Right lobe of liver (tissue), 6 donors: ENCODE measurements at regions not wholly inside any gene's neighbourhood (a gene's known extent, or its start where the extent isn't known, plus 50 kb on each side); places are given as distances from the start of the nearest gene placed in this dataset.
"Not testable (repeated sequence)": the region's sequence is repeated elsewhere in the genome, so short reads cannot be mapped to it uniquely, and the experiment has no call there.

ENCODE experiments used
- ATAC-seq, 4 donors: fragments of 200-7000 bp; cut with Tn5 transposase; one replicate each; pipeline ENCODE4 v1.9.1; 2020; ENCODE audit warnings: mild to moderate bottlenecking in 4 of 4, moderate library complexity in 4 of 4
- DNase-seq, 3 donors: peaks; one replicate each; pipeline ENCODE4 v3.0.0-alpha.2; 2020
- H3K27ac ChIP-seq, 3 donors: fragments of 200-600 bp; one replicate each; pipeline ENCODE4 v1.8.0; 2022
- H3K27me3 ChIP-seq, 2 donors: fragments of 200-600 bp; one replicate each; pipeline ENCODE4 v1.8.0; 2022
- H3K36me3 ChIP-seq, 4 donors: fragments of 200-600 bp; sonication (generic) in 1 of 4; one replicate each; pipeline versions ENCODE4 v1.5.1 to v1.8.0; 2017 to 2022; ENCODE audit warnings: control low read depth in 1 of 4
- H3K4me1 ChIP-seq, 4 donors: fragments of 200-600 bp; sonication (generic) in 1 of 4; one replicate each; pipeline versions ENCODE4 v1.5.1 to v1.8.0; 2017 to 2022; ENCODE audit warnings: control low read depth in 1 of 4
- H3K4me3 ChIP-seq, 3 donors: fragments of 200-600 bp; one replicate each; pipeline ENCODE4 v1.8.0; 2022
- H3K9me3 ChIP-seq, 4 donors: fragments of 200-600 bp; sonication (generic) in 1 of 4; one replicate each; pipeline versions ENCODE4 v1.5.1 to v1.8.0; 2017 to 2022; ENCODE audit warnings: control low read depth in 1 of 4
- POLR2A ChIP-seq: fragments of 450-650 bp; IDR thresholded peaks from one replicate; pipeline ENCODE4 v1.6.1; 2017; ENCODE audit warnings: antibody characterized with exemption, mild to moderate bottlenecking
- WGBS: methylation state at CpG from one replicate; pipeline ENCODE4 v1.1.6; 2018; ENCODE audit warnings: low coverage, low lambda C conversion rate; ENCODE audit not compliant: insufficient coverage; ENCODE audit errors: missing lambda C conversion rate; 5-methylcytosine and 5-hydroxymethylcytosine counted together
- intact Hi-C, 2 donors: fragments of 100-400 bp; cut with DNase I; formaldehyde crosslinking; loops; one replicate each; pipeline versions ENCODE4 v1.11.2 to v1.14.1; 2022
- TF ChIP-seq, protein P1 (sequence below), 4 donors: fragments of 200-600 bp in 3 of 4; fragments of 450-650 bp in 1 of 4; IDR thresholded peaks; one replicate each; pipeline versions ENCODE4 v1.5.1 to v1.8.0; 2016 to 2022; ENCODE audit warnings: antibody characterized with exemption in 4 of 4, mild to moderate bottlenecking in 2 of 4
- donor health status: DM: no; HTN: yes; CAD: no.
- donor health status: DM: no; HTN: no; CAD: no.
- donor health status: DM: no; HTN: no; CAD: no.
- donor health status: DM: no; HTN: yes; CAD: no.
- donor health status: DM: no; HTN: yes; CAD: no.

DNA sequence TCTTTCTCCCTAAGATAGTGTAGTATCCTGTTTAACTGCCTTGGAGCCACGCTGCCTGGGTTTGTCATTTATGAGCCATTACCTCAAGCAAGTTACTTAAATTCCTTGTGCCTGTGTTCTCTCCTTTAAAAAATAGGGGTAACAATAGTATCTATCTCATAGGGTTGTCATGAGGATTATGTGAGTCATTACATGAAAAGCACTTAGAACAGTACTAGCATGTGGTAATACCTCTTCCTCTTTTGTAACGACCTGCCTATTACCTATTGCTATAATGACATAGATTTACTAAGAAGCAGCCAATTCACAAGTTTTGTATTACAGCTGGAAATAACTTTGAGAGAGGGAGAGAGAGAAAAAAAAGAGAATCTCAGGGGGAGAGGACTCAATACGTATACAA, 834.7 kb downstream of the RAPGEF2 start:
- Histone ChIP-seq H3K27ac (no peak overlapping the region), H3K4me3 (no peak overlapping the region), H3K4me1 (no peaks in the 10 kb centered on the region), H3K36me3 (no peaks in the 10 kb centered on the region), H3K9me3 (no peaks in the 10 kb centered on the region), H3K27me3 (no peaks in the 10 kb centered on the region)
- ATAC-seq (no peak), DNase-seq (no peak)
- intact Hi-C loops = no loop called here
- TF ChIP-seq, protein P1, sequence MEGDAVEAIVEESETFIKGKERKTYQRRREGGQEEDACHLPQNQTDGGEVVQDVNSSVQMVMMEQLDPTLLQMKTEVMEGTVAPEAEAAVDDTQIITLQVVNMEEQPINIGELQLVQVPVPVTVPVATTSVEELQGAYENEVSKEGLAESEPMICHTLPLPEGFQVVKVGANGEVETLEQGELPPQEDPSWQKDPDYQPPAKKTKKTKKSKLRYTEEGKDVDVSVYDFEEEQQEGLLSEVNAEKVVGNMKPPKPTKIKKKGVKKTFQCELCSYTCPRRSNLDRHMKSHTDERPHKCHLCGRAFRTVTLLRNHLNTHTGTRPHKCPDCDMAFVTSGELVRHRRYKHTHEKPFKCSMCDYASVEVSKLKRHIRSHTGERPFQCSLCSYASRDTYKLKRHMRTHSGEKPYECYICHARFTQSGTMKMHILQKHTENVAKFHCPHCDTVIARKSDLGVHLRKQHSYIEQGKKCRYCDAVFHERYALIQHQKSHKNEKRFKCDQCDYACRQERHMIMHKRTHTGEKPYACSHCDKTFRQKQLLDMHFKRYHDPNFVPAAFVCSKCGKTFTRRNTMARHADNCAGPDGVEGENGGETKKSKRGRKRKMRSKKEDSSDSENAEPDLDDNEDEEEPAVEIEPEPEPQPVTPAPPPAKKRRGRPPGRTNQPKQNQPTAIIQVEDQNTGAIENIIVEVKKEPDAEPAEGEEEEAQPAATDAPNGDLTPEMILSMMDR (IDR thresholded peaks at IDR 0.05) = no peak
- no peak for TF ChIP-seq POLR2A
- WGBS = 65% methylated on average over 3 of the region's 3 CpGs

DNA sequence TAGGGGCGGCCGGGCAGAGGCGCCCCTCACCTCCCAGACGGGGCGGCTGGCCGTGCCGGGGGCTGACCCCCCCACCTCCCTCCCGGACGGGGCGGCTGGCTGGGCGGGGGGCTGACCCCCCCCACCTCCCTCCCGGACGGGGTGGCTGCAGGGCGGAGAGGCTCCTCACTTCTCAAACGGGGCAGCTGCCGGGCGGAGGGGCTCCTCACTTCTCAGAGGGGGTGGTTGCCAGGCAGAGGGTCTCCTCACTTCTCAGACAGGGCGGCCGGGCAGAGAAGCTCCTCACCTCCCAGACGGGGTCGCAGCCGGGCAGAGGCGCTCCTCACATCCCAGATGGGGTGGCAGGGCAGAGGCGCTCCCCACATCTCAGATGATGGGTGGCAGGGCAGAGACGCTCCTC, 836.8 kb downstream of the RAPGEF2 start:
- ATAC-seq, H3K27me3 ChIP-seq, H3K4me1 ChIP-seq, H3K36me3 ChIP-seq, DNase-seq, H3K27ac ChIP-seq, intact Hi-C loops, H3K4me3 ChIP-seq, H3K9me3 ChIP-seq: not testable (repeated sequence)
- no CpG with 5 or more reads among the region's 25 CpGs for WGBS

DNA sequence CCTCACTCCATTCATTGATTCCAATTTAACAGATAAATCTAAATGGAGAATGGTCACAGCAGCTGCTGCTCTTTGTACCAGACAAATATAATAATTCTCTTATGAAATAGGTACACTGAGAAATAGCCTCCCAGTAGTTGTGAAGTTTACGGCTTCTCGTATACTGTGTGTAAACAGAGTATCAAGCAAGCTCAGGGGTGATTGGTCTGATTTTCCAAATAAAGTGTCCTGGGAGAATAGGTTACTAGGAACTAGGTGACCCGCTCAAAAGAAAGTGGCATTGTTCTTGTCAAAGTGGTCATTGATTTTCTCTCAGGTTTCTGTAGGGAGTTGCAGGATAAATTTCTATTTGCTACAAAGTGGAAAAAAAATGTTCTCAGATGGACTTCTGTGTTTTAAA, 838.2 kb downstream of the RAPGEF2 start:
- Histone ChIP-seq H3K27me3 (no peaks in the 10 kb centered on the region), H3K36me3 (no peaks in the 10 kb centered on the region), H3K4me1 (no peaks in the 10 kb centered on the region), H3K9me3 (no peaks in the 10 kb centered on the region), H3K4me3 (no peak overlapping the region), H3K27ac (no peak overlapping the region)
- ATAC-seq (no peak), DNase-seq (no peak)
- intact Hi-C loops = no loop called here
- TF ChIP-seq, protein P1 (IDR thresholded peaks at IDR 0.05) = no peak
- TF ChIP-seq POLR2A = no peak
- 48% methylated on average over 3 of the region's 3 CpGs for WGBS

DNA sequence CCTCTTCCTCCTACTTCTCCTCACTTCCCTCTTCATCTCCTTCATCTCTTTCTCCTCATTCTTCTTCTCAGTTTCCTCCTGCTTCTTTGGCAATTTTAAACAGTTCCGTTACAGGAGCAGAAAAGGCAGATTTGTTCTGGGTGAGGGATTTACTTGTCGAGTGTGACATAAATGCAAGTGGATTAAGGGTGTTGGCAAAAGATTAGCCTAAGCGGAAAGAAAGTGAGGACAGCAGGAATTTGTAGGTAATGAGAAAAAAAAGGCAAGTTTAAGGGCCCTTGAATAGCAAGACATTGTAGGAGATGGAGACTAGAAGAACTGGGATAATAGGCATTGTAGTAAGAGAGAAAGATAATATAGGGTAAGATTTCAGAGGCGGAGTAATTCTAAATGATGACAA, 841.6 kb downstream of the RAPGEF2 start:
- intact Hi-C loops = no loop called here
- Histone ChIP-seq H3K9me3 (no peaks in the 10 kb centered on the region), H3K27me3 (no peaks in the 10 kb centered on the region), H3K27ac (no peak overlapping the region), H3K4me1 (no peaks in the 10 kb centered on the region), H3K36me3 (no peaks in the 10 kb centered on the region), H3K4me3 (no peak overlapping the region)
- DNase-seq (no peak), ATAC-seq (no peak)
- 60% methylated on average over 4 of the region's 4 CpGs for WGBS
- no peak for TF ChIP-seq POLR2A

DNA sequence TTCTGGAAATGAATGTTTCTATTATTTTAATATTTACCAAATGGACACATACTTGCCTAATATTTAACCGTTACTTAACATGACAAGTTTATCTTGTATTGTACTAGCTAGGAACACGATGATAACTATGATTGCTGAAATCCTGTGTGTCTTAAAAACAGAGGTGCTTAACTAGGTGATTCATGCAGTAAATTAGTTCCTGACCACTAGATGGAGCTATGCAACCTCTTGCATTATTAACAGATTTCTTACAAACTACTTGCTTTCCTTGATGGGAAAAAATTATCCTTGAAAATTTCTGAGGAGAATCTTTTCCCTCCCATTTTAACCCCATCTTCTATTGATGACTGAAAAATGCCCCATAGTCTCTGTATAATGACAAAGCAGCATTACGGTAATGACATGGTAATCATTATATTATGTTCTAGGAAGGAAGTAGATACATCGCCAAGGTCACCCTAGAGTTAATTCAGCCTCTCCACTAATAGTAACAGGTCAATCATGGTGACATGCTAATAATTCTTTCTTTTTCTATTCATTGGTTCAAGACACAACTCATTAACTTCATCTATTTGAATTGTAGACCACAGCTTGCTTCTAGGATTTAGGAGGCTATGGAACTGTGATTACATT, 844.2 kb downstream of the RAPGEF2 start:
- no peaks in the 10 kb centered on the region for H3K27me3 ChIP-seq
- 28% methylated on average over 4 of the region's 4 CpGs for WGBS
- ATAC-seq (peak; percentile 63 to 78 (median 72)), DNase-seq (no peak)
- H3K27ac ChIP-seq = no peak overlapping the region
- H3K4me1 ChIP-seq = no peaks in the 10 kb centered on the region
- no peak for TF ChIP-seq POLR2A
- TF ChIP-seq, protein P1 (IDR thresholded peaks at IDR 0.05) = peak; percentile 46 to 84 (median 81)
- H3K4me3 ChIP-seq = no peak overlapping the region
- H3K36me3 ChIP-seq = no peaks in the 10 kb centered on the region
- intact Hi-C loops = no loop called here
- no peaks in the 10 kb centered on the region for H3K9me3 ChIP-seq

DNA sequence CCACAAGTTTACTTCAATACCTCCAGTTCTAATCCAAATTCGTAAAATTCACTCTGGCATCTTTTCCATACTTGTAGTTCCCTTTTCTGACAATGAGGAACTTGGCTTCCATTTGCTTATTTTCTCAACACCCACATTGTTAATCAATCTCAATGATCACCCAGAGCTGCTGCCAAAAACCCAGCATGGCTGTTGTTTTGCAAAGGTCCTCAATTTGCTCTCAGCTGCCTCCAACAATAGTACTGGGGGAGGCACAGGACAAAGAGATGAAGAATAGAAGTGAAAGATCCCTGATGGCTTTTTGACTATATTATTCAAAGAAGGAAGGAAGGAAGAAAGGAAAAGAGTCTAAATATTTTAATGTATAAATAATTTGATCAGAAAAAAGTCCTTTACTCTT, 847.8 kb downstream of the RAPGEF2 start:
- intact Hi-C loops = no loop called here
- no peaks in the 10 kb centered on the region for H3K27me3 ChIP-seq
- DNase-seq (no peak), ATAC-seq (no peak)
- H3K9me3 ChIP-seq = no peaks in the 10 kb centered on the region
- H3K4me3 ChIP-seq = no peak overlapping the region
- WGBS = 20% methylated on average over 1 of the region's 1 CpG
- no peaks in the 10 kb centered on the region for H3K4me1 ChIP-seq
- TF ChIP-seq, protein P1 (IDR thresholded peaks at IDR 0.05) = no peak
- TF ChIP-seq POLR2A = no peak
- H3K27ac ChIP-seq = no peak overlapping the region
- no peaks in the 10 kb centered on the region for H3K36me3 ChIP-seq
